ENCODE measurements at regions not wholly inside any gene's neighbourhood (a gene's known extent, or its start where the extent isn't known, plus 50 kb on each side); places are given as distances from the start of the nearest gene placed in this dataset.

- DNase-seq: no peak
- intact Hi-C loops (cut with DNase I; ENCODE audit: low total_unique reads): no loop called here
- no peaks in the 10 kb centered on the region for H3K36me3 ChIP-seq
- TF ChIP-seq CTCF (IDR thresholded peaks at IDR 0.05) (no peak), POLR2A (IDR thresholded peaks at IDR 0.05) (no peak)
- no peaks in the 10 kb centered on the region for H3K4me1 ChIP-seq
- peaks cover 0 to 16% of the 10 kb centered on the region in 2 donors for H3K9me3 ChIP-seq
- no peak overlapping the region for H3K4me3 ChIP-seq
- no peaks in the 10 kb centered on the region for H3K27me3 ChIP-seq
- no peak overlapping the region for H3K27ac ChIP-seq
These were observed 278.7 kb downstream of the FSIP2 start for GRCh38 chr2:186017278-186017677.

GRCh38 chr2:186024921-186025320, 286.3 kb downstream of the FSIP2 start:
- Histone ChIP-seq H3K4me3 (no peak overlapping the region), H3K4me1 (no peaks in the 10 kb centered on the region), H3K27ac (no peak overlapping the region), H3K9me3 (peaks cover 0 to 6% of the 10 kb centered on the region in 2 donors), H3K27me3 (no peaks in the 10 kb centered on the region), H3K36me3 (no peaks in the 10 kb centered on the region)
- DNase-seq: no peak
- TF ChIP-seq POLR2A (IDR thresholded peaks at IDR 0.05) (no peak), CTCF (IDR thresholded peaks at IDR 0.05) (no peak)
- intact Hi-C loops (cut with DNase I; ENCODE audit: low total_unique reads): no loop called here

GRCh38 chr2:186027922-186028321, 289.3 kb downstream of the FSIP2 start:
- H3K4me1 ChIP-seq: no peaks in the 10 kb centered on the region
- TF ChIP-seq CTCF (IDR thresholded peaks at IDR 0.05): no peak
- TF ChIP-seq POLR2A (IDR thresholded peaks at IDR 0.05): no peak
- no peaks in the 10 kb centered on the region for H3K9me3 ChIP-seq
- no peaks in the 10 kb centered on the region for H3K36me3 ChIP-seq
- no peak for DNase-seq
- H3K4me3 ChIP-seq: no peak overlapping the region
- no peak overlapping the region for H3K27ac ChIP-seq
- intact Hi-C loops (cut with DNase I; ENCODE audit: low total_unique reads): no loop called here
- no peaks in the 10 kb centered on the region for H3K27me3 ChIP-seq

GRCh38 chr2:186031229-186031628, 292.6 kb downstream of the FSIP2 start:
- TF ChIP-seq POLR2A (IDR thresholded peaks at IDR 0.05) (no peak), CTCF (IDR thresholded peaks at IDR 0.05) (no peak)
- no peaks in the 10 kb centered on the region for H3K4me1 ChIP-seq
- H3K9me3 ChIP-seq: no peaks in the 10 kb centered on the region
- no peak for DNase-seq
- no peaks in the 10 kb centered on the region for H3K27me3 ChIP-seq
- intact Hi-C loops (cut with DNase I; ENCODE audit: low total_unique reads): no loop called here
- no peaks in the 10 kb centered on the region for H3K36me3 ChIP-seq
- no peak overlapping the region for H3K4me3 ChIP-seq
- no peak overlapping the region for H3K27ac ChIP-seq

- Histone ChIP-seq H3K4me1 (no peaks in the 10 kb centered on the region), H3K36me3 (no peaks in the 10 kb centered on the region), H3K27me3 (no peaks in the 10 kb centered on the region), H3K4me3 (no peak overlapping the region), H3K9me3 (no peaks in the 10 kb centered on the region), H3K27ac (no peak overlapping the region)
- no peak for TF ChIP-seq CTCF (IDR thresholded peaks at IDR 0.05)
- no peak for DNase-seq
- intact Hi-C loops (cut with DNase I; ENCODE audit: low total_unique reads): no loop called here
These were observed 293.6 kb downstream of the FSIP2 start for GRCh38 chr2:186032102-186032738.
